Natural killer cell (primary cell): ENCODE measurements at regions not wholly inside any gene's neighbourhood (a gene's known extent, or its start where the extent isn't known, plus 50 kb on each side); places are given as distances from the start of the nearest gene placed in this dataset.

Experiments used
- ATAC-seq, 3 donors: fragments of 150-1000 bp in 2 of 3; fragments of 200-7000 bp in 1 of 3; cut with Tn5 transposase; 1 replicate in 1 of 3; 2 replicates in 2 of 3; pipeline ENCODE4 v1.10.0; 2021; ENCODE audit warnings: mild to moderate bottlenecking in 2 of 3, moderate library complexity in 2 of 3
- DNase-seq, 2 donors: peaks; one replicate each; pipeline versions ENCODE4 v3.0.0 to v3.0.0-alpha.2; 2013 to 2021; ENCODE audit warnings: mixed read lengths in 1 of 2
- H3K27ac ChIP-seq: one replicate; pipeline ENCODE4 v1.5.1; 2013; ENCODE audit warnings: mild to moderate bottlenecking, low read length
- H3K27me3 ChIP-seq: one replicate; pipeline ENCODE4 v1.6.1; 2013; ENCODE audit warnings: low read length; ENCODE audit not compliant: control insufficient read depth, insufficient read depth
- H3K36me3 ChIP-seq: one replicate; pipeline ENCODE4 v1.6.1; 2013; ENCODE audit warnings: low read length; ENCODE audit not compliant: control insufficient read depth, insufficient read depth
- H3K4me1 ChIP-seq: one replicate; pipeline ENCODE4 v1.6.1; 2013; ENCODE audit warnings: low read length; ENCODE audit not compliant: control insufficient read depth, insufficient read depth
- H3K4me3 ChIP-seq: one replicate; pipeline ENCODE4 v1.5.1; 2013; ENCODE audit warnings: low read length
- H3K9me3 ChIP-seq: one replicate; pipeline ENCODE4 v1.6.1; 2013; ENCODE audit warnings: low read length; ENCODE audit not compliant: control insufficient read depth, insufficient read depth
- H3K27ac Mint-ChIP-seq, 2 donors: one replicate each; pipeline ENCODE4 v1.8.0; 2022; ENCODE audit warnings: mild to moderate bottlenecking in 2 of 2, mixed read lengths in 2 of 2, moderate library complexity in 1 of 2
- H3K27me3 Mint-ChIP-seq, 2 donors: one replicate each; pipeline ENCODE4 v1.8.0; 2022; ENCODE audit warnings: low read depth in 2 of 2, mixed read lengths in 2 of 2
- H3K36me3 Mint-ChIP-seq: one replicate; pipeline ENCODE4 v1.8.0; 2022; ENCODE audit warnings: mixed read lengths
- H3K4me1 Mint-ChIP-seq, 2 donors: one replicate each; pipeline ENCODE4 v1.8.0; 2022; ENCODE audit warnings: mixed read lengths in 2 of 2
- H3K4me3 Mint-ChIP-seq: one replicate; pipeline ENCODE4 v1.8.0; 2022; ENCODE audit warnings: mild to moderate bottlenecking, moderate library complexity, mixed read lengths
- H3K9me3 Mint-ChIP-seq, 2 donors: one replicate each; pipeline ENCODE4 v1.8.0; 2022; ENCODE audit warnings: mixed read lengths in 2 of 2
- CTCF ChIP-seq: fragments of 200-600 bp; IDR thresholded peaks from one replicate; pipeline ENCODE4 v1.8.0; 2022; ENCODE audit warnings: antibody characterized with exemption
- WGBS: methylation state at CpG from one replicate; pipeline ENCODE4 v1.1.7; 2013; ENCODE audit warnings: missing lambda C conversion rate; ENCODE audit not compliant: insufficient coverage; 5-methylcytosine and 5-hydroxymethylcytosine counted together
- intact Hi-C: fragments of 100-400 bp; cut with micrococcal nuclease; formaldehyde crosslinking; loops from one replicate; pipeline ENCODE4 v1.14.2; 2022

- Histone ChIP-seq H3K4me1 (no peaks in the 10 kb centered on the region), H3K4me3 (no peak overlapping the region), H3K9me3 (no peaks in the 10 kb centered on the region), H3K27me3 (no peaks in the 10 kb centered on the region), H3K27ac (no peak overlapping the region), H3K36me3 (no peaks in the 10 kb centered on the region)
- H3K27ac Mint-ChIP-seq = no peak overlapping the region
- TF ChIP-seq CTCF = no peak
- H3K27me3 Mint-ChIP-seq = no peaks in the 10 kb centered on the region
- H3K4me3 Mint-ChIP-seq = no peak overlapping the region
- 93% methylated on average over 4 of the region's 5 CpGs for WGBS
- H3K9me3 Mint-ChIP-seq = peaks cover 7 to 8% of the 10 kb centered on the region in 2 donors
- no peaks in the 10 kb centered on the region for H3K36me3 Mint-ChIP-seq
- ATAC-seq = no peak
- no peaks in the 10 kb centered on the region for H3K4me1 Mint-ChIP-seq
- intact Hi-C loops = no loop called here
- DNase-seq = no peak
Observed at GRCh38 chr3:87607234-87607633, 330.9 kb upstream of the POU1F1 start.

GRCh38 chr3:87595798-87596197, 319.4 kb upstream of the POU1F1 start:
- WGBS = 100% methylated on average over 1 of the region's 4 CpGs
- TF ChIP-seq CTCF = no peak
- intact Hi-C loops = no loop called here
- Mint-ChIP-seq H3K27me3 (no peaks in the 10 kb centered on the region), H3K4me1 (no peaks in the 10 kb centered on the region), H3K36me3 (no peaks in the 10 kb centered on the region), H3K4me3 (no peak overlapping the region), H3K9me3 (peaks cover 16% of the 10 kb centered on the region in 2 donors), H3K27ac (no peak overlapping the region)
- no peak overlapping the region for H3K4me3 ChIP-seq
- no peaks in the 10 kb centered on the region for H3K9me3 ChIP-seq
- H3K27ac ChIP-seq = no peak overlapping the region
- DNase-seq = no peak
- H3K27me3 ChIP-seq = no peaks in the 10 kb centered on the region
- H3K4me1 ChIP-seq = no peaks in the 10 kb centered on the region
- no peak for ATAC-seq
- H3K36me3 ChIP-seq = no peaks in the 10 kb centered on the region

GRCh38 chr3:87581240-87581639, 304.9 kb upstream of the POU1F1 start:
- WGBS = 80% methylated on average over 1 of the region's 1 CpG
- H3K27me3 ChIP-seq = no peaks in the 10 kb centered on the region
- no peak overlapping the region for H3K4me3 Mint-ChIP-seq
- no peaks in the 10 kb centered on the region for H3K4me1 ChIP-seq
- DNase-seq = no peak
- no peak overlapping the region for H3K27ac Mint-ChIP-seq
- H3K9me3 Mint-ChIP-seq = peaks cover 3 to 4% of the 10 kb centered on the region in 2 donors
- H3K27ac ChIP-seq = no peak overlapping the region
- no peak for ATAC-seq
- no peak for TF ChIP-seq CTCF
- no peaks in the 10 kb centered on the region for H3K9me3 ChIP-seq
- no peak overlapping the region for H3K4me3 ChIP-seq
- intact Hi-C loops = no loop called here
- no peaks in the 10 kb centered on the region for H3K4me1 Mint-ChIP-seq
- H3K36me3 Mint-ChIP-seq = no peaks in the 10 kb centered on the region
- H3K36me3 ChIP-seq = no peaks in the 10 kb centered on the region
- no peaks in the 10 kb centered on the region for H3K27me3 Mint-ChIP-seq

- H3K4me1 ChIP-seq = no peaks in the 10 kb centered on the region
- H3K36me3 ChIP-seq = no peaks in the 10 kb centered on the region
- intact Hi-C loops = no loop called here
- H3K9me3 ChIP-seq = no peaks in the 10 kb centered on the region
- no peaks in the 10 kb centered on the region for H3K27me3 ChIP-seq
- no peak for TF ChIP-seq CTCF
- 93% methylated on average over 3 of the region's 4 CpGs for WGBS
- no peaks in the 10 kb centered on the region for H3K27me3 Mint-ChIP-seq
- H3K36me3 Mint-ChIP-seq = no peaks in the 10 kb centered on the region
- H3K27ac Mint-ChIP-seq = no peak overlapping the region
- H3K4me1 Mint-ChIP-seq = no peaks in the 10 kb centered on the region
- no peak overlapping the region for H3K4me3 ChIP-seq
- no peak for ATAC-seq
- no peaks in the 10 kb centered on the region for H3K9me3 Mint-ChIP-seq
- DNase-seq = no peak
- H3K27ac ChIP-seq = no peak overlapping the region
- H3K4me3 Mint-ChIP-seq = no peak overlapping the region
Observed at GRCh38 chr3:87576752-87577151, 300.4 kb upstream of the POU1F1 start.
